Adrenal gland (tissue), 9 donors: ENCODE measurements at regions not wholly inside any gene's neighbourhood (a gene's known extent, or its start where the extent isn't known, plus 50 kb on each side); places are given as distances from the start of the nearest gene placed in this dataset.

Experiments used
- DNase-seq, 7 donors: peaks; one replicate each; pipeline ENCODE4 v3.0.0-alpha.2; 2019 to 2020
- H3K27ac ChIP-seq, 5 donors: fragments of 200-600 bp; sonication (generic) in 4 of 5; 1 replicate in 3 of 5; 2 replicates in 2 of 5; pipeline versions ENCODE4 v1.5.1 to v1.8.0; 2016 to 2020; ENCODE audit warnings: mild to moderate bottlenecking in 1 of 5
- H3K27me3 ChIP-seq: fragments of 200-600 bp; 2 replicates; pipeline ENCODE4 v1.8.0; 2021
- H3K36me3 ChIP-seq, 2 donors: fragments of 200-600 bp; replicated peaks in 1 of 2; 1 replicate in 1 of 2; 2 replicates in 1 of 2; pipeline versions ENCODE4 v1.5.1 to v1.8.0; 2018 to 2022
- H3K4me1 ChIP-seq, 2 donors: fragments of 200-600 bp; replicated peaks in 1 of 2; 1 replicate in 1 of 2; 2 replicates in 1 of 2; pipeline versions ENCODE4 v1.5.1 to v1.8.0; 2018 to 2021
- H3K4me3 ChIP-seq, 4 donors: fragments of 200-600 bp; sonication (generic) in 3 of 4; one replicate each; pipeline ENCODE4 v1.5.1; 2016 to 2018
- H3K9me3 ChIP-seq, 3 donors: fragments of 200-600 bp; sonication (generic) in 1 of 3; replicated peaks in 1 of 3; 1 replicate in 2 of 3; 2 replicates in 1 of 3; pipeline versions ENCODE4 v1.5.1 to v1.8.0; 2016 to 2021
- CTCF ChIP-seq, 6 experiments: fragments of 450-650 bp in 4 of 6; fragments of 200-600 bp in 2 of 6; sonication (generic) in 1 of 6; IDR thresholded peaks; 1 replicate in 5 of 6; 2 replicates in 1 of 6; pipeline versions ENCODE4 v1.5.1 to v1.8.0; 2016 to 2021; ENCODE audit warnings: antibody characterized with exemption in 6 of 6, mild to moderate bottlenecking in 2 of 6, moderate library complexity in 1 of 6
- POLR2A ChIP-seq, 2 donors: fragments of 450-650 bp; IDR thresholded peaks; one replicate each; pipeline ENCODE4 v1.6.1; 2017; ENCODE audit warnings: antibody characterized with exemption in 2 of 2, mild to moderate bottlenecking in 2 of 2, moderate library complexity in 1 of 2
- WGBS, 4 donors: extraction: QIAGEN DNeasy Blood & Tissue Kit in 2 of 4; methylation state at CpG; one replicate each; pipeline versions ENCODE4 v1.1.5 to v1.1.7; 2013 to 2017; 5-methylcytosine and 5-hydroxymethylcytosine counted together
- intact Hi-C, 2 donors: fragments of 100-400 bp; cut with DNase I; formaldehyde crosslinking; loops; one replicate each; pipeline versions ENCODE4 v1.14.1 to v1.15.0; 2022 to 2023
- donor health status: healthy with polysubstance abuse.
- donor health status: Bipolar disorder and iron deficiency.
- donor health status: DM: yes; HTN: yes; CAD: no.
- donor health status: DM: no; HTN: no; CAD: no.
- donor health status: DM: no; HTN: no; CAD: no.

- intact Hi-C loops, result no loop called here
Measured at GRCh38 chr12:19639781-19640415, 200.6 kb downstream of the AEBP2 start.

GRCh38 chr12:19641235-19642080, 202.2 kb downstream of the AEBP2 start:
- H3K36me3 ChIP-seq, result no peaks in the 10 kb centered on the region
- no peak overlapping the region for H3K27ac ChIP-seq
- TF ChIP-seq CTCF (IDR thresholded peaks at IDR 0.05), result no peak
- TF ChIP-seq POLR2A (IDR thresholded peaks at IDR 0.05), result no peak
- H3K27me3 ChIP-seq, result no peaks in the 10 kb centered on the region
- H3K9me3 ChIP-seq, result no peaks in the 10 kb centered on the region
- peaks cover 0 to 7% of the 10 kb centered on the region in 2 donors for H3K4me1 ChIP-seq
- 81 to 93% (median 88%) methylated on average over 5 of the region's 5 CpGs for WGBS, 4 donors
- intact Hi-C loops, result no loop called here
- no peak for DNase-seq
- H3K4me3 ChIP-seq, result no peak overlapping the region

More at GRCh38 chr12:19639781-19640415, 200.6 kb downstream of the AEBP2 start:
- Histone ChIP-seq H3K4me3 (no peak overlapping the region), H3K36me3 (no peaks in the 10 kb centered on the region), H3K27me3 (no peaks in the 10 kb centered on the region), H3K27ac (no peak overlapping the region), H3K4me1 (peaks cover 0 to 7% of the 10 kb centered on the region in 2 donors), H3K9me3 (no peaks in the 10 kb centered on the region)
- TF ChIP-seq POLR2A (IDR thresholded peaks at IDR 0.05) (no peak), CTCF (IDR thresholded peaks at IDR 0.05) (no peak)
- 79 to 84% (median 79%) methylated on average over 5 of the region's 5 CpGs for WGBS, 4 donors
- DNase-seq, result no peak

- intact Hi-C loops, result no loop called here
- no peak for TF ChIP-seq POLR2A (IDR thresholded peaks at IDR 0.05)
- TF ChIP-seq CTCF (IDR thresholded peaks at IDR 0.05), result no peak
- 86 to 96% (median 94%) methylated on average over 4 of the region's 4 CpGs for WGBS, 4 donors
- Histone ChIP-seq H3K36me3 (no peaks in the 10 kb centered on the region), H3K27ac (no peak overlapping the region), H3K4me1 (peaks cover 0 to 7% of the 10 kb centered on the region in 2 donors), H3K27me3 (no peaks in the 10 kb centered on the region), H3K9me3 (no peaks in the 10 kb centered on the region), H3K4me3 (no peak overlapping the region)
- no peak for DNase-seq
Measured at GRCh38 chr12:19642345-19642744, 203.1 kb downstream of the AEBP2 start.

GRCh38 chr12:19643635-19644034, 204.3 kb downstream of the AEBP2 start:
- H3K27me3 ChIP-seq, result no peaks in the 10 kb centered on the region
- H3K4me1 ChIP-seq, result peaks cover 0 to 7% of the 10 kb centered on the region in 2 donors
- no peak for TF ChIP-seq POLR2A (IDR thresholded peaks at IDR 0.05)
- peak; percentile 46 to 71 (median 58) for TF ChIP-seq CTCF (IDR thresholded peaks at IDR 0.05)
- WGBS, 4 donors, result 11 to 19% (median 14%) methylated on average over 5 of the region's 5 CpGs
- no peaks in the 10 kb centered on the region for H3K9me3 ChIP-seq
- no peak overlapping the region for H3K27ac ChIP-seq
- peak in 5 of 7 donors; percentile 27 to 59 (median 36) for DNase-seq
- intact Hi-C loops, result no loop called here
- no peaks in the 10 kb centered on the region for H3K36me3 ChIP-seq
- no peak overlapping the region for H3K4me3 ChIP-seq
